Hematopoietic multipotent progenitor cell treated with erythropoietin and hydrocortisone succinate and interleukin-3 and kit ligand, for 15 days (in vitro differentiated cells): ENCODE measurements at regions not wholly inside any gene's neighbourhood (a gene's known extent, or its start where the extent isn't known, plus 50 kb on each side); places are given as distances from the start of the nearest gene placed in this dataset.

ENCODE experiments used
- DNase-seq: peaks from one replicate; pipeline ENCODE4 v3.0.0-alpha.2; 2015; ENCODE audit warnings: low spot score

- no peak for DNase-seq
Measured at GRCh38 chr1:208298593-208299269, 54.5 kb upstream of the PLXNA2 start.

GRCh38 chr1:208300084-208300770 is 56.0 kb upstream of the PLXNA2 start:
- DNase-seq, result no peak

- no peak for DNase-seq
Measured at GRCh38 chr1:208302699-208303238, 58.6 kb upstream of the PLXNA2 start.

GRCh38 chr1:208303743-208304712 is 59.8 kb upstream of the PLXNA2 start:
- DNase-seq, result no peak

GRCh38 chr1:208308221-208308620 is 64.0 kb upstream of the PLXNA2 start:
- no peak for DNase-seq

- DNase-seq, result no peak
Measured at GRCh38 chr1:208309771-208310170, 65.6 kb upstream of the PLXNA2 start.

GRCh38 chr1:208312706-208313105 is 68.5 kb upstream of the PLXNA2 start:
- DNase-seq, result no peak

GRCh38 chr1:208314431-208314830 is 70.2 kb upstream of the PLXNA2 start:
- DNase-seq, result no peak

GRCh38 chr1:208318150-208318734 is 74.1 kb upstream of the PLXNA2 start:
- no peak for DNase-seq

- DNase-seq, result no peak
Measured at GRCh38 chr1:208324005-208324404, 79.8 kb upstream of the PLXNA2 start.

- DNase-seq, result no peak
Measured at GRCh38 chr1:208326033-208326432, 81.8 kb upstream of the PLXNA2 start.

GRCh38 chr1:208329300-208329699 is 85.1 kb upstream of the PLXNA2 start:
- no peak for DNase-seq

- no peak for DNase-seq
Measured at GRCh38 chr1:208332036-208332773, 88.0 kb upstream of the PLXNA2 start.

GRCh38 chr1:208332774-208333126 is 88.6 kb upstream of the PLXNA2 start:
- DNase-seq, result no peak

GRCh38 chr1:208333676-208334075 is 89.5 kb upstream of the PLXNA2 start:
- no peak for DNase-seq

GRCh38 chr1:208335371-208336136 is 91.4 kb upstream of the PLXNA2 start:
- DNase-seq, result no peak

- no peak for DNase-seq
Measured at GRCh38 chr1:208336137-208336518, 91.9 kb upstream of the PLXNA2 start.

- DNase-seq, result no peak
Measured at GRCh38 chr1:208339911-208340310, 95.7 kb upstream of the PLXNA2 start.

GRCh38 chr1:208343226-208343625 is 99.0 kb upstream of the PLXNA2 start:
- no peak for DNase-seq

- DNase-seq, result no peak
Measured at GRCh38 chr1:208344202-208344857, 100.1 kb upstream of the PLXNA2 start.
